H1 (cell line): ENCODE measurements at regions not wholly inside any gene's neighbourhood (a gene's known extent, or its start where the extent isn't known, plus 50 kb on each side); places are given as distances from the start of the nearest gene placed in this dataset.
"Not testable (repeated sequence)": the region's sequence is repeated elsewhere in the genome, so short reads cannot be mapped to it uniquely, and the experiment has no call there.

Source experiments
- CTCF ChIA-PET: fragments of 300-600 bp; sonication (Branson Sonifier 250); formaldehyde crosslinking; loops from one replicate; lab custom pipeline; 2021; ENCODE audit not compliant: partially characterized antibody; lab: Charles Lee
- POLR2A ChIA-PET: fragments of 300-600 bp; sonication (Branson Sonifier 250); formaldehyde crosslinking; loops from one replicate; lab custom pipeline; 2021; ENCODE audit warnings: inconsistent platforms; ENCODE audit not compliant: partially characterized antibody; lab: Charles Lee
- DNase-seq, 2 experiments: peaks; one replicate each; pipeline versions ENCODE4 v3.0.0 to v3.0.0-alpha.2; 2010 to 2022; ENCODE audit warnings: low spot score in 2 of 2, low read depth in 1 of 2, mixed read lengths in 1 of 2
- FAIRE-seq: peaks from 2 replicates; lab custom pipeline; 2011; peaks lifted over from hg19 to GRCh38; lab: Jason Lieb, UNC
- H2AFZ ChIP-seq: 2 replicates; pipeline ENCODE4 v1.8.1; 2012; ENCODE audit warnings: low read length, inconsistent platforms
- H2AK5ac ChIP-seq: 2 replicates; pipeline ENCODE4 v1.6.1; 2013; ENCODE audit warnings: low read depth, low read length
- H2BK120ac ChIP-seq: replicated peaks from 2 replicates; pipeline ENCODE3; 2013; ENCODE audit warnings: low read depth, low read length, inconsistent platforms
- H2BK12ac ChIP-seq: 2 replicates; pipeline ENCODE4 v1.6.1; 2013; ENCODE audit warnings: low read depth, low read length
- H2BK15ac ChIP-seq: 2 replicates; pipeline ENCODE4 v1.6.1; 2013; ENCODE audit warnings: low read length
- H2BK20ac ChIP-seq: 2 replicates; pipeline ENCODE4 v1.6.1; 2013; ENCODE audit warnings: low read length
- H2BK5ac ChIP-seq: 2 replicates; pipeline ENCODE4 v1.6.1; 2013; ENCODE audit warnings: low read depth, low read length
- H3K14ac ChIP-seq: 2 replicates; pipeline ENCODE4 v1.6.1; 2013; ENCODE audit warnings: inconsistent platforms; ENCODE audit not compliant: insufficient read length
- H3K18ac ChIP-seq: 2 replicates; pipeline ENCODE4 v1.6.1; 2013; ENCODE audit warnings: low read length; ENCODE audit errors: extremely low read depth
- H3K23ac ChIP-seq: 2 replicates; pipeline ENCODE4 v1.6.1; 2013; ENCODE audit warnings: inconsistent platforms; ENCODE audit not compliant: insufficient read length
- H3K23me2 ChIP-seq: 2 replicates; pipeline ENCODE4 v1.6.1; 2013; ENCODE audit warnings: low read depth, low read length
- H3K27ac ChIP-seq: 2 replicates; pipeline ENCODE4 v1.6.1; 2011; ENCODE audit warnings: low read depth, low read length, inconsistent platforms
- H3K27me3 ChIP-seq, 4 experiments: replicated peaks in 1 of 4; 1 replicate in 1 of 4; 2 replicates in 3 of 4; pipeline versions ENCODE4 v1.6.1 to v1.8.1; 2011 to 2013; ENCODE audit warnings: low read length in 3 of 4, mild to moderate bottlenecking in 3 of 4, inconsistent platforms in 2 of 4, mixed read lengths in 2 of 4, moderate library complexity in 1 of 4; ENCODE audit not compliant: control insufficient read depth in 3 of 4, insufficient read depth in 3 of 4; ENCODE audit errors: extremely low read depth in 1 of 4
- H3K36me3 ChIP-seq, 4 experiments: 2 replicates each; pipeline versions ENCODE4 v1.6.1 to v1.8.1; 2011 to 2013; ENCODE audit warnings: mild to moderate bottlenecking in 4 of 4, low read length in 3 of 4, moderate library complexity in 2 of 4, control low read depth in 1 of 4, inconsistent platforms in 1 of 4; ENCODE audit not compliant: insufficient read depth in 4 of 4, control insufficient read depth in 2 of 4
- H3K4ac ChIP-seq: replicated peaks from 2 replicates; pipeline ENCODE3; 2013; ENCODE audit warnings: low read length, low read depth, mixed read lengths, inconsistent platforms; ENCODE audit not compliant: insufficient read length
- H3K4me1 ChIP-seq, 4 experiments: replicated peaks in 1 of 4; 1 replicate in 1 of 4; 2 replicates in 3 of 4; pipeline versions ENCODE4 v1.6.1 to v1.8.1; 2011 to 2013; ENCODE audit warnings: low read length in 3 of 4, inconsistent platforms in 2 of 4, mixed read lengths in 1 of 4; ENCODE audit not compliant: insufficient read depth in 4 of 4, control insufficient read depth in 3 of 4
- H3K4me2 ChIP-seq, 2 experiments: 2 replicates each; pipeline versions ENCODE4 v1.6.1 to v1.8.1; 2011 to 2013; ENCODE audit warnings: low read depth in 2 of 2, low read length in 2 of 2, control low read depth in 1 of 2, inconsistent platforms in 1 of 2, mild to moderate bottlenecking in 1 of 2; ENCODE audit not compliant: insufficient read depth in 1 of 2
- H3K4me3 ChIP-seq, 4 experiments: fragments of 200-600, 300-600 bp in 1 of 4; sonication (generic), shearing (Covaris generic), sonication (Bioruptor Twin) in 1 of 4; 2 replicates each; pipeline versions ENCODE4 v1.5.1 to v1.8.1; 2011 to 2016; ENCODE audit warnings: low read length in 4 of 4, low read depth in 3 of 4, control low read depth in 2 of 4, inconsistent platforms in 2 of 4, mild to moderate bottlenecking in 2 of 4, mixed read lengths in 1 of 4, moderate library complexity in 1 of 4; ENCODE audit not compliant: insufficient read depth in 2 of 4; ENCODE audit errors: extremely low read depth in 1 of 4
- H3K56ac ChIP-seq: replicated peaks from 2 replicates; pipeline ENCODE3; 2013; ENCODE audit warnings: low read depth, mild to moderate bottlenecking, mixed read lengths, low read length, inconsistent platforms; ENCODE audit not compliant: insufficient read length
- H3K79me1 ChIP-seq: 2 replicates; pipeline ENCODE4 v1.6.1; 2013; ENCODE audit warnings: low read depth, low read length, control low read depth
- H3K79me2 ChIP-seq, 2 experiments: 2 replicates each; pipeline versions ENCODE4 v1.6.1 to v1.8.1; 2012 to 2013; ENCODE audit warnings: low read length in 2 of 2, mild to moderate bottlenecking in 2 of 2, inconsistent platforms in 1 of 2; ENCODE audit not compliant: insufficient read depth in 2 of 2, control insufficient read depth in 1 of 2
- H3K9ac ChIP-seq, 4 experiments: replicated peaks in 1 of 4; 1 replicate in 1 of 4; 2 replicates in 3 of 4; pipeline versions ENCODE4 v1.6.1 to v1.8.1; 2011 to 2013; ENCODE audit warnings: low read depth in 3 of 4, low read length in 3 of 4, control low read depth in 2 of 4, mild to moderate bottlenecking in 2 of 4, moderate library complexity in 2 of 4, inconsistent platforms in 1 of 4; ENCODE audit errors: extremely low read depth in 1 of 4
- H3K9me3 ChIP-seq, 2 experiments: 2 replicates each; pipeline versions ENCODE4 v1.6.1 to v1.8.1; 2012 to 2013; ENCODE audit warnings: mild to moderate bottlenecking in 2 of 2, moderate library complexity in 2 of 2, control low read depth in 1 of 2, inconsistent platforms in 1 of 2, low read depth in 1 of 2, low read length in 1 of 2, mixed read lengths in 1 of 2; ENCODE audit not compliant: insufficient read depth in 2 of 2
- H4K20me1 ChIP-seq, 2 experiments: replicated peaks in 1 of 2; 2 replicates each; pipeline versions ENCODE3 to v1.8.1; 2011 to 2013; ENCODE audit warnings: inconsistent platforms in 2 of 2, low read length in 2 of 2, mild to moderate bottlenecking in 1 of 2; ENCODE audit not compliant: insufficient read depth in 2 of 2, control insufficient read depth in 1 of 2
- H4K5ac ChIP-seq: 2 replicates; pipeline ENCODE4 v1.6.1; 2013; ENCODE audit warnings: low read length, low read depth, mixed read lengths, inconsistent platforms; ENCODE audit not compliant: insufficient read length
- H4K8ac ChIP-seq: 2 replicates; pipeline ENCODE4 v1.8.0; 2013; ENCODE audit warnings: mild to moderate bottlenecking, moderate library complexity, low read length, inconsistent platforms; ENCODE audit not compliant: insufficient read depth; ENCODE audit errors: extremely low read depth
- H4K91ac ChIP-seq: replicated peaks from 2 replicates; pipeline ENCODE3; 2013; ENCODE audit warnings: low read length, mixed read lengths, inconsistent platforms; ENCODE audit not compliant: insufficient read length
- WGBS, 2 experiments: shearing (Covaris generic) in 1 of 2; methylation state at CpG; one replicate each; pipeline versions ENCODE4 v1.1.6 to v1.1.7; 2013 to 2015; ENCODE audit warnings: low lambda C conversion rate in 2 of 2, mixed read lengths in 2 of 2, inconsistent platforms in 1 of 2, low coverage in 1 of 2, missing lambda C conversion rate in 1 of 2; ENCODE audit not compliant: insufficient replicate concordance in 2 of 2, insufficient coverage in 1 of 2, insufficient read length in 1 of 2; ENCODE audit errors: extremely low coverage in 1 of 2, missing lambda C conversion rate in 1 of 2; 5-methylcytosine and 5-hydroxymethylcytosine counted together

GRCh38 chr16:29168515-29169259, 183.8 kb downstream of the LAT start:
- H3K4ac ChIP-seq, H3K23ac ChIP-seq, H3K27me3 ChIP-seq, H3K23me2 ChIP-seq, H3K79me1 ChIP-seq, H2BK15ac ChIP-seq, H4K8ac ChIP-seq, H2AFZ ChIP-seq, POLR2A ChIA-PET, H2BK120ac ChIP-seq, H3K14ac ChIP-seq, H3K9ac ChIP-seq, H4K91ac ChIP-seq, H3K36me3 ChIP-seq, H2BK5ac ChIP-seq, H3K27ac ChIP-seq, H2AK5ac ChIP-seq, H3K4me3 ChIP-seq, H3K4me2 ChIP-seq, H2BK20ac ChIP-seq, H2BK12ac ChIP-seq, H3K79me2 ChIP-seq, H3K9me3 ChIP-seq, H4K20me1 ChIP-seq, DNase-seq, FAIRE-seq, H4K5ac ChIP-seq, CTCF ChIA-PET, H3K18ac ChIP-seq, H3K56ac ChIP-seq, H3K4me1 ChIP-seq: not testable (repeated sequence)
- 93% methylated on average over 13 of the region's 13 CpGs; no CpG with 5 or more reads in 1 of the 2 experiments for WGBS, 2 experiments
